Epithelial cell of proximal tubule (primary cell): ENCODE measurements at regions not wholly inside any gene's neighbourhood (a gene's known extent, or its start where the extent isn't known, plus 50 kb on each side); places are given as distances from the start of the nearest gene placed in this dataset.
A peak's percentile ranks its signal among the peaks of the same experiment; 100 is the strongest.

ENCODE experiments used
- DNase-seq: peaks from one replicate; pipeline ENCODE4 v3.0.0-alpha.2; 2011; ENCODE audit warnings: low read depth
- H3K4me3 ChIP-seq: 2 replicates; pipeline ENCODE4 v1.5.1; 2011; ENCODE audit warnings: low read depth, mild to moderate bottlenecking, low read length
- TF ChIP-seq, protein P1 (sequence below): conservative IDR thresholded peaks from 2 replicates; pipeline ENCODE4 v1.5.1; 2012; ENCODE audit warnings: low read depth, mild to moderate bottlenecking, low read length

DNA sequence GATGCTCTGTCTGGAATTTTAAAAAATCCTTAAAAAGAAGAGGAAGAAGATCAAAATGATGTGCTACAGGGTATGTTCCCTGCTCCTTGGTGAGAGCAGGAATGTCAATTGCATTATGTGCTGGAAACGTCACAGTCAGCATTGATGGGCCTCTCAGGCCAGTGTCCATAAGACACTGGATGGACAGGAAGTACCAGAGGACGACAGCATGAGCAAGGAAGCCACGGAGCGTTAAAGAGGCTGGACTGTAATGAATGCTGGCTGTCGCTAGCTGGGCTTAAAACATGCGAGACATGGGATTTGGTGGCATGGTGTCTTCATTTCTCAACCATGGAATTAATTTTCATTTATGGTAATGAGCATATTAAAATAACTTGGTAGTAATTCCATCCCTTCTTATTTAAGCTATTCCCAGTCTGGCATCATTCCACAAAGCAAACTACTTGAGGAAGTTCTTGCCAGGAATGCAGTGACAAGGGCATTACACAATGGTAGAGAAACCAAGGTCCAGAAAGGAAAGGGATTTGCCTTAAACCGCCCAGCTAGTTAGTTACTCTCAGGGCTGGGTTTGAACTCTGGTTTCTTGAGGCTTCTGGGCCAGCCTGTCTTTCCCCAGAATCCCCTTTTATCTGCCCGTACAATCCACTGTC, 166.6 kb upstream of the SOX4 start:
- peak; percentile 23 for DNase-seq
- no peak overlapping the region for H3K4me3 ChIP-seq
- TF ChIP-seq, protein P1, sequence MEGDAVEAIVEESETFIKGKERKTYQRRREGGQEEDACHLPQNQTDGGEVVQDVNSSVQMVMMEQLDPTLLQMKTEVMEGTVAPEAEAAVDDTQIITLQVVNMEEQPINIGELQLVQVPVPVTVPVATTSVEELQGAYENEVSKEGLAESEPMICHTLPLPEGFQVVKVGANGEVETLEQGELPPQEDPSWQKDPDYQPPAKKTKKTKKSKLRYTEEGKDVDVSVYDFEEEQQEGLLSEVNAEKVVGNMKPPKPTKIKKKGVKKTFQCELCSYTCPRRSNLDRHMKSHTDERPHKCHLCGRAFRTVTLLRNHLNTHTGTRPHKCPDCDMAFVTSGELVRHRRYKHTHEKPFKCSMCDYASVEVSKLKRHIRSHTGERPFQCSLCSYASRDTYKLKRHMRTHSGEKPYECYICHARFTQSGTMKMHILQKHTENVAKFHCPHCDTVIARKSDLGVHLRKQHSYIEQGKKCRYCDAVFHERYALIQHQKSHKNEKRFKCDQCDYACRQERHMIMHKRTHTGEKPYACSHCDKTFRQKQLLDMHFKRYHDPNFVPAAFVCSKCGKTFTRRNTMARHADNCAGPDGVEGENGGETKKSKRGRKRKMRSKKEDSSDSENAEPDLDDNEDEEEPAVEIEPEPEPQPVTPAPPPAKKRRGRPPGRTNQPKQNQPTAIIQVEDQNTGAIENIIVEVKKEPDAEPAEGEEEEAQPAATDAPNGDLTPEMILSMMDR: no peak

DNA sequence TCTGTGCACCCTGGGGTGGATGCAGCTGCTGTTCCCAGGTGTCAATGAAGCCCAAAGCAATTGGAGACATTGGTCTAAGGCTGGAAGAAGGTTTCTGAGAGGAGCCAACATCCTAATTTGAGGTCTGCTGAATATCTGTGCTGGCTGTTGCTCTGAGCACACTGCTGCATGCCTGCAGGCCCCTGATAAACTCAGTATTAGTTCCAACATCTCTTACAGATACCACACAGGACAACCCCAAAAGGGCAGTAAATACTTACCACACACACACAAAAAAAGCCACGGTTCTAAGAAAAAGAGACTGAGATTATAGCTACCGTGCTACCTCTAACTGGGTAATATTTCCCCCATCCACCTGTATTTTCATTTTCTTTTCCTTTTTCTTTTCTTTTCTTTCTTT, 164.3 kb upstream of the SOX4 start:
- H3K4me3 ChIP-seq: no peak overlapping the region
- TF ChIP-seq, protein P1: no peak
- no peak for DNase-seq

DNA sequence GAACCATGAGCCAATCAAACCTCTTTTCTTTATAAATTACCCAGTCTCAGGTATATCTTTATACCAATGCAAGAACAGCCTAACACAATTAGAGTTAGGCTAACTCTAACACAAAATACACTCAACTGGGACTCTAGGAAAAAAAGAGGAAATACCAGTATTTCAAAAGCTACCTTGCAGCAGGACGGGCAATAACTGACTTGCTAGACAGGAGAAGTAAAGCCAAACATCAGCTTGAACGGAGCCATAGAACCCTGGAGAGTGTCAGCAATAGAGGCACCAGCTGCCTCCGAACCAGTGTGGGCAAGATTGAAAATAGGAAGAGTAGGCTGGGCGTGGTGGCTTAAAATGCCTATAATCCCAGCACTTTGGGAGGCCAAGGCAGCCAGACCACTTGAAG, 162.0 kb upstream of the SOX4 start:
- TF ChIP-seq, protein P1: no peak
- no peak for DNase-seq
- no peak overlapping the region for H3K4me3 ChIP-seq

DNA sequence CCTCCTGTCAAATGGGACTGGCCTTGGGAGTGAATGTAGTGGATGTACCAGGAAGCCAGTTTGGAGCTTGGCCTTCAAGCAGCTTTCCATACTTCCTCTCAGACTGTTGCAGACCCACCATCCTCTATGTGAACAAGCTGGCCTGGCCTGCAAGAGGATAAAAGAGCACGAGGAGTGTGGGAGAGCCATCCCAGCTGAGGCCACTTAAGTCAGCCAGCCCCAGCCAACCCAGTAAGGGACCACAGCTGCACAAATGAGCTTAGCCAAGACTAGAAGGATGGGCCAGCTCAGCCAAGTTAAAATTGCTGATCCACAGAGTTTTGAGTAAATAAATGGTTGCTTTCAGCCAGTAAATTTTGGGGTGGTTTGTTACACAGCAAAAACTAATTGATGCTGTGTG, 156.9 kb upstream of the SOX4 start:
- H3K4me3 ChIP-seq: no peak overlapping the region
- TF ChIP-seq, protein P1: no peak
- DNase-seq: no peak

DNA sequence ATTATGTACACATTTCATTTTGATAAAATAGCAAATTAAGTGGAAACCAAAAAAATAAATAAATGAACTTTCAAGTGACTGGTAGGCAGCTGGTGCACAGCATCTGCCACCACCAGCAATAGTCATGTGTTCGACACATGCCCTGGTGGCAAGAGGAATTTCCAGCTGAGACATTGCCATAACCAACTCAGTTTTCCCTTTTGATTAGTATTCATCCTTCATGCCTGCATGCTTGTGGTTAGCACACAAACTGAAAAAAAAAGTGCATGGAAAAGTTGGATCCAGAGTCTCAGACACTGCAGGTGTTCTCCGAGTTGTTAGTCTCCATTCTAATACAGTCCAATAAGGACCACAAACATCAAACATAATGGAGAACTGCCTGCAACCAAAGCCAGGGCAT, 156.0 kb upstream of the SOX4 start:
- no peak for DNase-seq
- TF ChIP-seq, protein P1: no peak
- no peak overlapping the region for H3K4me3 ChIP-seq

DNA sequence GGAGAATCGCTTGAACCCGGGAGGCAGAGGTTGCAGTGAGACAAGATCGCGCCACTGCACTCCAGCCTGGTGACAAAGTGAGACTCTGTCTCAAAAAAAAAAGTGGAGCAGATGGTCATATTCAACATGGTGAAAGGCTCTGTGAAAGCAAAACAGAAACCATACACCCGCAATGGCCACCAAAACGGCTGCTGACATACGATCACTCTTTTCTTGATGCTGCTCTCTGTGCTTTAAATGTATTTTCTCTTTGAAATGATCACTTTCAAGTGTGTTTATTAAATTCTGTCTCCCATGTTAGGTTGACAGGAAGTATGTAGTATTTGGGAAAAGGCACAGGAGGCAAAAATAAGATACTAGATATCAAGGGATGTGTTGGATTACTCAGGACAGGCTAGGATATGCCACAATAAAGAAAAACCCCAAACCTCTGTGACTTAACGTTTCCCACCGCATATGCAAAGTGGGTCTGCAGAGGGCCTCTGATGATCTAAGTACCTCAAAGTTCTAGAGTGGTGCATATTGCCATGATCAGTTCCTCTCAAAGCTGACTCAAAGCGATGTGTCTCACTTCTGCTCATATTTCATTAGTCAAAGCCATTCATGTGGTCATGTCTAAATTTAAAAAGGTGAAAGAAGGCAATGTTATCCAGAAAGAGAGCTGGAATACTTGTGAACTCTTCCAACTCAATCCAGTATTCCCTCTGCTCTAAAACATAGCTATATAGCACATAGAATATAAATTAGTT, 155.1 kb upstream of the SOX4 start:
- no peak for DNase-seq

More for the DNA sequence above, 155.1 kb upstream of the SOX4 start:
- H3K4me3 ChIP-seq: no peak overlapping the region
- TF ChIP-seq, protein P1: no peak
